A549 (cell line): ENCODE measurements at regions not wholly inside any gene's neighbourhood (a gene's known extent, or its start where the extent isn't known, plus 50 kb on each side); places are given as distances from the start of the nearest gene placed in this dataset.

ENCODE experiments used
- CHD4 ChIP-seq: fragments of 200-600 bp; sonication (generic); IDR thresholded peaks from 2 replicates; pipeline ENCODE4 v1.6.1; 2016; ENCODE audit warnings: antibody characterized with exemption, mild to moderate bottlenecking, borderline replicate concordance
- CTCF ChIP-seq: fragments of >200 bp; sonication (Bioruptor Twin); formaldehyde crosslinking; IDR thresholded peaks from 3 replicates; pipeline ENCODE4 v1.5.1; 2016
- HDAC2 ChIP-seq: fragments of 200-600 bp; sonication (generic); IDR thresholded peaks from 2 replicates; pipeline ENCODE4 v1.6.1; 2016
- MAZ ChIP-seq: fragments of 150-350 bp; IDR thresholded peaks from 2 replicates; pipeline ENCODE4 v1.6.1; 2014; ENCODE audit warnings: antibody characterized with exemption, low read depth, low read length, borderline replicate concordance
- NPAS2 ChIP-seq: fragments of 250-450 bp; sonication (Bioruptor Pico); IDR thresholded peaks from 2 replicates; pipeline ENCODE4 v1.8.0; 2022; ENCODE audit warnings: mild to moderate bottlenecking, moderate library complexity, borderline replicate concordance
- NR3C1 ChIP-seq: fragments of >200 bp; sonication (Bioruptor Twin); formaldehyde crosslinking; IDR thresholded peaks from 3 replicates; pipeline ENCODE4 v1.6.1; 2017
- PHF8 ChIP-seq: fragments of 200-600 bp; sonication (generic); IDR thresholded peaks from 2 replicates; pipeline ENCODE4 v1.6.1; 2016; ENCODE audit warnings: low read depth, mild to moderate bottlenecking, antibody characterized with exemption, moderate library complexity, borderline replicate concordance
- POLR2A ChIP-seq: IDR thresholded peaks from 2 replicates; pipeline ENCODE4 v1.6.1; 2012; ENCODE audit warnings: mild to moderate bottlenecking, low read length
- ZFP36 ChIP-seq: fragments of 450-650 bp; IDR thresholded peaks from 2 replicates; pipeline ENCODE4 v1.6.1; 2014; ENCODE audit warnings: borderline replicate concordance; ENCODE audit not compliant: partially characterized antibody
- TF ChIP-seq, protein P1 (sequence below): fragments of 200-600 bp; sonication (generic); IDR thresholded peaks from 2 replicates; pipeline ENCODE4 v1.6.1; 2016; ENCODE audit warnings: antibody characterized with exemption, mild to moderate bottlenecking, moderate library complexity

GRCh38 chr18:2102022-2102421, 469.3 kb downstream of the METTL4 start:
- TF ChIP-seq NPAS2 (CRISPR knock-in tag) = no peak
- TF ChIP-seq, protein P1, sequence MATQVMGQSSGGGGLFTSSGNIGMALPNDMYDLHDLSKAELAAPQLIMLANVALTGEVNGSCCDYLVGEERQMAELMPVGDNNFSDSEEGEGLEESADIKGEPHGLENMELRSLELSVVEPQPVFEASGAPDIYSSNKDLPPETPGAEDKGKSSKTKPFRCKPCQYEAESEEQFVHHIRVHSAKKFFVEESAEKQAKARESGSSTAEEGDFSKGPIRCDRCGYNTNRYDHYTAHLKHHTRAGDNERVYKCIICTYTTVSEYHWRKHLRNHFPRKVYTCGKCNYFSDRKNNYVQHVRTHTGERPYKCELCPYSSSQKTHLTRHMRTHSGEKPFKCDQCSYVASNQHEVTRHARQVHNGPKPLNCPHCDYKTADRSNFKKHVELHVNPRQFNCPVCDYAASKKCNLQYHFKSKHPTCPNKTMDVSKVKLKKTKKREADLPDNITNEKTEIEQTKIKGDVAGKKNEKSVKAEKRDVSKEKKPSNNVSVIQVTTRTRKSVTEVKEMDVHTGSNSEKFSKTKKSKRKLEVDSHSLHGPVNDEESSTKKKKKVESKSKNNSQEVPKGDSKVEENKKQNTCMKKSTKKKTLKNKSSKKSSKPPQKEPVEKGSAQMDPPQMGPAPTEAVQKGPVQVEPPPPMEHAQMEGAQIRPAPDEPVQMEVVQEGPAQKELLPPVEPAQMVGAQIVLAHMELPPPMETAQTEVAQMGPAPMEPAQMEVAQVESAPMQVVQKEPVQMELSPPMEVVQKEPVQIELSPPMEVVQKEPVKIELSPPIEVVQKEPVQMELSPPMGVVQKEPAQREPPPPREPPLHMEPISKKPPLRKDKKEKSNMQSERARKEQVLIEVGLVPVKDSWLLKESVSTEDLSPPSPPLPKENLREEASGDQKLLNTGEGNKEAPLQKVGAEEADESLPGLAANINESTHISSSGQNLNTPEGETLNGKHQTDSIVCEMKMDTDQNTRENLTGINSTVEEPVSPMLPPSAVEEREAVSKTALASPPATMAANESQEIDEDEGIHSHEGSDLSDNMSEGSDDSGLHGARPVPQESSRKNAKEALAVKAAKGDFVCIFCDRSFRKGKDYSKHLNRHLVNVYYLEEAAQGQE = no peak
- TF ChIP-seq MAZ = no peak
- TF ChIP-seq CTCF = no peak
- no peak for TF ChIP-seq NR3C1
- no peak for TF ChIP-seq HDAC2
- TF ChIP-seq POLR2A = no peak
- no peak for TF ChIP-seq PHF8
- no peak for TF ChIP-seq ZFP36
- no peak for TF ChIP-seq CHD4
